ENCODE measurements at regions not wholly inside any gene's neighbourhood (a gene's known extent, or its start where the extent isn't known, plus 50 kb on each side); places are given as distances from the start of the nearest gene placed in this dataset.

DNA sequence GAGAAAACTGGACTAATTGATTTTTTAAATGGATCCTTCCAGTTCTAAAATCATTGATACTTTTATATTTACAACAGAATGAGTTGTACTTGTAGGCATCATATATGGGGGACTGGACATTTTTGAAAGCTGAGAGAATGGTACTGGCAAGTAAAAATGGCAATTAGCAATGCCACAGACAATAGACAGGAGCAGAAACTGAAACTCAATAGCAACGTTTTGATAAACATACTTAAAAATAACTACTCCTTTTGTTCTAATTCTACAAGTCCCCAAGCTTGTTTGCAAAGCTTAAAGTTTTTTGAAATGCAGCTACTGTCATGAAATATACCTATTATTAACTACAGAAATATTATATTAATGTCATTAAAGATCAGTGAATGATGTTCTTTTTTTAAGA is 52.8 kb upstream of the FBXL7 start:
- no peak overlapping the region for H2AFZ ChIP-seq
- TF ChIP-seq EZH2phosphoT487 (IDR thresholded peaks at IDR 0.05; ENCODE audit: insufficient read depth, low read depth) (no peak), EZH2 (IDR thresholded peaks at IDR 0.05; ENCODE audit: insufficient read depth, poor library complexity, severe bottlenecking) (no peak)
- H3K27ac ChIP-seq, result no peak overlapping the region
- 3 to 4% methylated on average over 1 of the region's 1 CpG for WGBS, 2 experiments (ENCODE audit: low coverage in 1 of 2, low lambda C conversion rate in 2 of 2, missing lambda C conversion rate in 2 of 2)
- DNase-seq, result no peak
- H3K9ac ChIP-seq, result no peak overlapping the region
- H3K4me3 ChIP-seq, result no peak overlapping the region
- H3K27me3 ChIP-seq (replicated peaks; ENCODE audit: insufficient read depth), result peaks cover 24% of the 10 kb centered on the region; the same call in 1 of the 2 replicates
- H4K20me1 ChIP-seq (ENCODE audit: insufficient read depth), result no peaks in the 10 kb centered on the region
- H3K9me2 ChIP-seq (ENCODE audit: insufficient read depth), result no peaks in the 10 kb centered on the region
- in situ Hi-C loops (cut with MboI), result no loop called here
- 0 out of 2 replicates have a peak, but pooled peaks cover 4% of the 10 kb centered on the region for H3F3A ChIP-seq (ENCODE audit: insufficient read depth)
- H3K36me3 ChIP-seq (ENCODE audit: low read depth), result no peaks in the 10 kb centered on the region
- H3K4me1 ChIP-seq (ENCODE audit: insufficient read depth), result peaks cover 3% of the 10 kb centered on the region; the same call in 1 of the 2 replicates
- H3K79me2 ChIP-seq (ENCODE audit: insufficient read depth), result no peaks in the 10 kb centered on the region
- no peak overlapping the region for H3K4me2 ChIP-seq (ENCODE audit: unreplicated experiment)
- no peaks in the 10 kb centered on the region for H3K9me3 ChIP-seq (ENCODE audit: low read depth)

DNA sequence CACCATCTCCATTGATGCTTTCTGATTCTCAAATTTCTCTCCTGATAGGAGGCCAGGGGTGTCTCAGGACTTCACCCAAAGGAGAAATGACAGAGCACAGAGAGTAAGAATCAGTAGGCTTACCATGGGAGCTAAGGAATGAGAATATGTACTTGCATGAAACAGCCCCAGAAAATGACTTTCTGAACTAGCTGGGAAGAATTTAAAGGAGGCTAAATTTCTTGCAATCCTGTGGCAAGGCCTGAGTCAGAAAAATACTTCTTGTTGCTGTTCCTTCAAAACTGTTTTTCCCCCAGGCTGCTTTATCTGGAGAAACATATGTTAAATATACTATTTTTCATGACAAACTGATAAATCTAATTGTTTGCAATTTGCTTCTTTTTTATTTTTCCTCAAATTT is 53.4 kb upstream of the FBXL7 start:
- peak; percentile 66 for DNase-seq
- Histone ChIP-seq H3K27me3 (replicated peaks; ENCODE audit: insufficient read depth) (peaks cover 24% of the 10 kb centered on the region; the same call in 1 of the 2 replicates), H3K27ac (no peak overlapping the region), H2AFZ (no peak overlapping the region), H3F3A (ENCODE audit: insufficient read depth) (0 out of 2 replicates have a peak, but pooled peaks cover 4% of the 10 kb centered on the region), H3K4me2 (ENCODE audit: unreplicated experiment) (no peak overlapping the region), H3K4me1 (ENCODE audit: insufficient read depth) (peaks cover 3% of the 10 kb centered on the region; the same call in 1 of the 2 replicates), H3K79me2 (ENCODE audit: insufficient read depth) (no peaks in the 10 kb centered on the region), H3K9me3 (ENCODE audit: low read depth) (no peaks in the 10 kb centered on the region), H3K36me3 (ENCODE audit: low read depth) (no peaks in the 10 kb centered on the region), H3K4me3 (no peak overlapping the region), H3K9me2 (ENCODE audit: insufficient read depth) (no peaks in the 10 kb centered on the region), H3K9ac (no peak overlapping the region), H4K20me1 (ENCODE audit: insufficient read depth) (no peaks in the 10 kb centered on the region)
- TF ChIP-seq EZH2 (IDR thresholded peaks at IDR 0.05; ENCODE audit: insufficient read depth, poor library complexity, severe bottlenecking) (no peak), EZH2phosphoT487 (IDR thresholded peaks at IDR 0.05; ENCODE audit: insufficient read depth, low read depth) (no peak)
- in situ Hi-C loops (cut with MboI), result no loop called here

DNA sequence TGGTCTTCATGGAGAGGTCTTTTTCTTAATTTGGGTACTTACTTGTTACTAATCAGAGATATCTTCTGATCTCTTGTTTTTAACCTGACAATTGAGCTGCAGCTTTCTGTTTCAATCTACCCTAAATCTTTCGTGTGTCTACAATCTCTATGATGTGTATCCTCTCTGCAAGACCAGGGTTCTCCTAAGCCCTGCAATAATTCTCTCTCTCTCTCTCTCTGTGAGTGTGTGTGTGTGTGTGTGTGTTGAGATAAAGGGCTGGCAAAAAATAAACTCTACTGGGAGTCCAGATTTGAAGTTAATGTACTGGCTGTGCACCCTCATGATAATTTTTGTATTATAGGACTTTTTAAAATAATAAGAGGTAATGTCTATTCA is 57.8 kb upstream of the FBXL7 start:
- Histone ChIP-seq H3F3A (ENCODE audit: insufficient read depth) (0 out of 2 replicates have a peak, but pooled peaks cover 4% of the 10 kb centered on the region), H3K27ac (no peak overlapping the region), H2AFZ (no peak overlapping the region), H3K9me2 (ENCODE audit: insufficient read depth) (no peaks in the 10 kb centered on the region), H4K20me1 (ENCODE audit: insufficient read depth) (no peaks in the 10 kb centered on the region), H3K4me2 (ENCODE audit: unreplicated experiment) (no peak overlapping the region), H3K79me2 (ENCODE audit: insufficient read depth) (no peaks in the 10 kb centered on the region), H3K9me3 (ENCODE audit: low read depth) (no peaks in the 10 kb centered on the region), H3K27me3 (replicated peaks; ENCODE audit: insufficient read depth) (peaks cover 29% of the 10 kb centered on the region), H3K4me1 (ENCODE audit: insufficient read depth) (peaks cover 3% of the 10 kb centered on the region; the same call in 1 of the 2 replicates), H3K36me3 (ENCODE audit: low read depth) (no peaks in the 10 kb centered on the region), H3K9ac (no peak overlapping the region), H3K4me3 (no peak overlapping the region)
- TF ChIP-seq EZH2 (IDR thresholded peaks at IDR 0.05; ENCODE audit: insufficient read depth, poor library complexity, severe bottlenecking) (no peak), EZH2phosphoT487 (IDR thresholded peaks at IDR 0.05; ENCODE audit: insufficient read depth, low read depth) (no peak)
- in situ Hi-C loops (cut with MboI), result no loop called here
- DNase-seq, result no peak
- WGBS, 2 experiments (ENCODE audit: low coverage in 1 of 2, low lambda C conversion rate in 2 of 2, missing lambda C conversion rate in 2 of 2), result 59 to 63% methylated on average over 1 of the region's 1 CpG

DNA sequence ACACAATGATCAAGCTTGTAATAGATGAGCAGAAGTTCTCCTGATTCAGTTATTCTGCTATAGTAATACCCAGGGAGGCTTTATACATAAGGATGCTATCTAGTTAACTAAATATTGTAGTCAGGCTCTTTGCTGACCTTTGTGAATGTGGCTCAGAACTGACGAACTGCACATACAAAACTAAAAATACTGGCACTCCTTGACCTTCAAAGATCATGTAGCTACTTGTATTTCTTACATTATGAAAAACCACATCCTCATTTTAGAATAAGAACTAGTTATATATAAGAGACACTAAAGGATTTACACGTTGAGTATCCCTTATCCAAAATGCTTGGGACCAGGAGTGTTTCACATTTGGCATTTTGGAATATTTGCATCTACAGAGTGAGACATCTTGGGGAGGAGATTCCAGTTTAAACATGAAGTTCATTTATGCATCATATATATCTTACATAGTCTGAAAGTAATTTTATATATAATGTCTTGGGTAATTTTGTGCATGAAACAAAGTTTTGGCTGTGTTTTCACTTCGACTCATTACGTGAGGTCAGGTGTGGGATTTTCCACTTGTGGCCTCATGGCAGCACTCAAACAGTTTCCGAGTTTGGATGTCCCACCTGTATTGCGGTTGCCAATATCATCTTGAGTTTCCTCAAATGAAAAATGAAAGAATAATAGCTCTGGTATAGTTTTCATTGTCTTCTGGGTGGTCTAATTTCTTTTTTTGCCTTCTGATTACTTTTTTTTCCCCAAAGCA is 58.4 kb upstream of the FBXL7 start:
- H3K79me2 ChIP-seq (ENCODE audit: insufficient read depth), result no peaks in the 10 kb centered on the region
- H3K4me2 ChIP-seq (ENCODE audit: unreplicated experiment), result no peak overlapping the region
- peaks cover 29% of the 10 kb centered on the region for H3K27me3 ChIP-seq (replicated peaks; ENCODE audit: insufficient read depth)
- peaks cover 3% of the 10 kb centered on the region; the same call in 1 of the 2 replicates for H3K4me1 ChIP-seq (ENCODE audit: insufficient read depth)
- 43 to 51% methylated on average over 6 of the region's 6 CpGs for WGBS, 2 experiments (ENCODE audit: low coverage in 1 of 2, low lambda C conversion rate in 2 of 2, missing lambda C conversion rate in 2 of 2)
- no peaks in the 10 kb centered on the region for H4K20me1 ChIP-seq (ENCODE audit: insufficient read depth)
- no peaks in the 10 kb centered on the region for H3K36me3 ChIP-seq (ENCODE audit: low read depth)
- no peak overlapping the region for H3K4me3 ChIP-seq
- H3K27ac ChIP-seq, result no peak overlapping the region
- 0 out of 2 replicates have a peak, but pooled peaks cover 4% of the 10 kb centered on the region for H3F3A ChIP-seq (ENCODE audit: insufficient read depth)
- TF ChIP-seq EZH2phosphoT487 (IDR thresholded peaks at IDR 0.05; ENCODE audit: insufficient read depth, low read depth), result no peak
- TF ChIP-seq EZH2 (IDR thresholded peaks at IDR 0.05; ENCODE audit: insufficient read depth, poor library complexity, severe bottlenecking), result no peak
- no peak overlapping the region for H3K9ac ChIP-seq
- no peaks in the 10 kb centered on the region for H3K9me3 ChIP-seq (ENCODE audit: low read depth)
- no peaks in the 10 kb centered on the region for H3K9me2 ChIP-seq (ENCODE audit: insufficient read depth)
- in situ Hi-C loops (cut with MboI), result no loop called here
- H2AFZ ChIP-seq, result no peak overlapping the region
- no peak for DNase-seq
